HG03139 (cell line): ENCODE measurements at regions not wholly inside any gene's neighbourhood (a gene's known extent, or its start where the extent isn't known, plus 50 kb on each side); places are given as distances from the start of the nearest gene placed in this dataset.

Experiments used
- ATAC-seq: cut with Tn5 transposase; IDR thresholded peaks from one replicate; pipeline ENCODE4 v1.9.1; 2021; ENCODE audit not compliant: unreplicated experiment

DNA sequence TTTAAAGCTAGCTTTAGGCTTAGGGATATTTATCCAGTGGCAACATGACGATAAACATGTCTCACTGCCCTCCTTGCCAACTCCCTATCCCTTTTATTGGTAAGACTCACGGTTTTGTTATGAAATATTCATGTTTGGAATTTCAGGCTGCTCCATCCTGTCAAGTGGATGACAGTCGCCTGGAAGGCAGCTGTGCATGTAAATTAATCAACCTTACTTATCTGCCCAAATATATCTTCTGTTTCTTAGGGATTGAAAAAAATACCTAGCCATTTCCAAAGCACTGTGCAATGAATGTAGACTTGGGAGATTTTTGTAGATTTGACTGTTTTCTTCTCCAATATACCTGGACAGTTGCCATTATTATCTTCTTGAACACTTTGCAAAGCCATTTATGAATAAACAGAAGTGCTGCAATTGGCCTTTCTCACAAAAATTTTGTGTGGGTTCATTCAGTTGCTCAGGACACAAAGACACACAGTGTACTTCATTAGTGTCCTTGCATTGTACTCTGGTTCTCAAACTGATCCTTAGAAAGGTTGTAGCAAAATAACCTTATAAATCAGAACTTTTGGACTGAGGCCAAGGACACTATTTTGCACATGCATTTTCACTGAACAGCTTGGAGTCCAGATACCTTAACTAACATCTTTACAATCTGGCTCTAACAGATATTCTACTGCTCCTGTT is 889.4 kb upstream of the SEMA6A start:
- no peak for ATAC-seq

DNA sequence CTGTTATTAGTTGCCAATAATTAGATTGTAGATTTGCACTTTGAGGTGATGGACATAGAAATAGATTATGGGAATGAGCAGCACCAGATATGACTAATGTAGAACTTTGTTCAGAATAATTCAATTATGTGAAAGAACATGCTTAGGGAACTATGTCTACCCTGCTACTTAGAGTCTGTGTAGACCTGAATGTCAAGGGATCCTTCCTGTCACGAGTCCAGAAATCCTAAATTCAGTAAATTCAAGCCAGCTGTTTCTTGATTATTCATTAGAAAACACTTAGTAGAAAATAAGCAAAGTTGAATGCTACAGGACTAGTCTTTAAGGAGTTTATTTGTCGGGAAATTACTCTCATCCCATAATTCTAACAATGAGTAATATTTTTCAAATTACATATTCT is 887.3 kb upstream of the SEMA6A start:
- no peak for ATAC-seq

DNA sequence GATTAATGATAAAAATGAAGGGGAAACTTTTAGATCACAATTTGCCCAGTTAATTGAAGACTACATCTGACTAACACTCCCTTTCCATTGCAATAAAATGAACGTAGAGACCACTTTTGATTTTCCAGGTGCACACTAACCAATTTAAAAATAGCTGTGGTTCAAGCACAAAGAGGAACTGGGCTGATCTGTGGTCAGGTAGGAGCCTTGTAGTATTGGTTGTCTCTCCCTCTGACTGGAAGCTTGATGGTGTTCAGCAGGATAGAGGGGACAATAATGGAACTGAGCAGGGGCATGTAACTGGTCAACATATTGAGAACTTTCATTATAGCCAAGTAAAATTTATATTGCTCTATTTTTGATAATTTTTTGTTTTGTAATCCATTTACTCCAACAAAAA is 886.8 kb upstream of the SEMA6A start:
- no peak for ATAC-seq

DNA sequence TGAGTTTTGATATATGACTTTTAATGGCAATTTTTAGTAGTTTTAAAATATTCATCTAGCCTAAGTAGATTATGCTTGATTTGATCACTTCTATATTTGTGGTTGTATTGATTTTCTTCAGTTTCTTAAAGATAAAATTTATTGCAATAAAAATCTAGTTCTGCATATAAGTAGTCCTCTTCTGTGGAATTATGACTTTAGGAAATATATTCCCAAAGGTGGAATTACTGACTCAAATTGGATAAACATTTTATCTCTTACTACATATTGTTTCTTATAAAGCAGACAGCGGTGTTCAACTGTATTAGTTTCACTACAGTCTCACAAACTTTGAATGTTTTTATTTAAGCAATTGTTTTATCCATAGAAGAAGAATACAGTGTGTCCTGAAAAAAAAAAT is 883.0 kb upstream of the SEMA6A start:
- no peak for ATAC-seq

DNA sequence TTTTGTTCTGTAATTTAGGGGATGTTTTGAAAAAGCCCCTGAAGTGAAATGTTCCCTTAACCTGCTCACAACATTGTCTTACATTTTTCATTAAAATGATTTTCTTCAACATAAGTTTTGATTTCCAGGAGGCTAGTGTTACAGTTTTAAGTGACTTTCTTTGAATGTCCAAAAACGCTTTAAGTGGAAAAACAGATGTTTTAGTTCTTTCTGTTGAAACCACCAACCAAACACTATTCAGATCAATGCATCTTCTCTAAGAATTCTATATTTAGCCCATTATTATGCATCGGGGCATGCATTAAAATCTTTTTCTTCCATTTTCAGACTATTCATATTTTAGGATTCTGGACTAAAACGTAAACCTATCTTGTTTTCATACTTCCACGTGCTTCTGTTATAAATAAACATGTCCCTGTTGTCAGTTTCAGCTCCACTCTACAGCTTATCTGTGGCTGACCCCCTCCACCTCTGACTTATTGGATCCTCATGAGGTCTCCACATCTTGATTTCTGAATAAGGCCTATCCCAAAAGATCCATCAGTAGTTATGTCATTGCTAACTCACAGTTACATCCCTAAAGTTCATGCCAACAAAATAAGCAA is 882.3 kb upstream of the SEMA6A start:
- ATAC-seq = no peak

DNA sequence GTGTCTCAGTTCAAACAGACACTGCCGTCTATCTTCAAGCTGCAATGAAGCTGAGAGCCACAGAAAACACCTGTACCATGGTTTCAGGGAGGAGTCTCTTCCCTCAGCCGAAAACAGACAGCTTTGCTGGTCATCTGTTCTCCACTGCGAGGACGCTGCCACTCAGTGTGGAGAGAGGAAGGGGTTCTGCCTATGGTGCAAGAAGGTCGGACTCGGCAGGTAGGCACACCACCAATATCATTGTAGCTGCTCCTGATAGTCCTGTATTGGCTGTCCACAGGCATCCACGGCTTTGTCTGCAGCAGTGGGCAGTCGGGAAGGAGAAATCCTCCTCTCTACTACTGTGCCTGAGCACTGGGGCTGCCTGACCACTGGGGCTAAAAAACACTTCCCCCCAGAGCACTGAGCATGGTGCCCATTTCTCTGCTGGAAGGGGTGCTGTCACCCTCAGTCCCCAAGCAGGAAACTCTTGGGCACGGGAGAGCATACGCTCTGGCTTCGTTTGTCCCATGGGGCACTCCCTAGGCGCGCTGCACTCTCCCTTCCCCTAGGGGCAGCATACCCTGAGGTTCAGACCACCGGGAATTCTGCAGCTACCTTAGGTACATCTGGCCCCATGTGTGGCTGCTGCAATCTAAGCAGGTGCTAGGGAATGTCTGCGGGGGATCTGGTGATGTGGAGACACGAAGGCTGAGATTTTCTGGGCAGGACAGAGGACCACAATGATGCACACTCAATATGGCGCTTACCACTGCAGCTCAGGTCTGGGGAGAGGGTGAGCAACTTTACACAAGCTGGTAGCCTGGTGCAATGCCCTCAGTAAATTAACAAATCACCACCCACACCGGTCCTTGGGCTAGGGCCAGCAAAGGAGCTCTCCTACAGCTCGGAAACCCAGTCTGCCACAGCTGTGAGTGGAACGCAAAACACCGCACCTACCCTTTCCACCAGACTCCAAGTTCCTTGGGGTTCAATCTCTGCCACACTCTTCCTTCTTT is 880.9 kb upstream of the SEMA6A start:
- peak; percentile 31 for ATAC-seq

GRCh38 chr5:117454716-117455212 is 880.1 kb upstream of the SEMA6A start:
- peak; percentile 89 for ATAC-seq

DNA sequence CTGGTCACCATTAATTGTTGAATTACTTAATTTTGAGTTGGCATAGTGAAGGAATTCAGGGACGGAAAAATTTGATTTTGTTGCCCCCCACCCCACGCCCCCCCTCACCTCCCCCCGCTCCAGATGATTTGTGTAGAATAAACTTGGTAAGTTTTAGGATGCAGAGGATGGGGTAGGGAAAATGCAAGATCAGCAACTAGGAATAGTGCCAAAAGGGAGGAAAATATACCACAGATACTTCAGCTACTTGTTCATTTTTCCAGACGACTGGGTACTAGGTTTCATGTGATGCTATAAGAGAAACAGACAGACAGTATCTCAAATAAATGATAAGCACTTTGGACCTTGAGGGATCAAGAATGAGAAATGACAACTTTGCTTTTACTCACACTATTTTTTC is 862.2 kb upstream of the SEMA6A start:
- ATAC-seq = no peak

GRCh38 chr5:117435203-117435602 is 860.6 kb upstream of the SEMA6A start:
- no peak for ATAC-seq

DNA sequence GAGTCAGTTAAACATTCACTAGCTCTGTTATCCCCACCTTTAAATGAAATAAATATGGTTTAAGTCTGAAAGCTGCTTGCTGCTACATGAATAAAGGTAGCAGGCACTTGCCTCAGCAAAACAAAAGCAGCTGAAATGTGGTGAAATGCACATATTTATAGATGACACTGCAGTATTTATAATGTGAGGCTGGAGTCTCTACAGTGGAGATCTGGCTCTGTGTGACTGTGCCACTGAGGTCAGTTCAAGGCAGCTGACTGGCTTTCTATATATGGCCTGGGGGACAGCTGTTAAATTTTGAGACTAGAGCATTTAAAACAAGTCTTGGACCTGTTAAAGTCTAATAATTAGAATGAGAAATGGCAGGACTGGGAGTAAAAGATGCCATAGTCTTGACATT is 859.6 kb upstream of the SEMA6A start:
- no peak for ATAC-seq

GRCh38 chr5:117433818-117434217 is 859.2 kb upstream of the SEMA6A start:
- no peak for ATAC-seq

DNA sequence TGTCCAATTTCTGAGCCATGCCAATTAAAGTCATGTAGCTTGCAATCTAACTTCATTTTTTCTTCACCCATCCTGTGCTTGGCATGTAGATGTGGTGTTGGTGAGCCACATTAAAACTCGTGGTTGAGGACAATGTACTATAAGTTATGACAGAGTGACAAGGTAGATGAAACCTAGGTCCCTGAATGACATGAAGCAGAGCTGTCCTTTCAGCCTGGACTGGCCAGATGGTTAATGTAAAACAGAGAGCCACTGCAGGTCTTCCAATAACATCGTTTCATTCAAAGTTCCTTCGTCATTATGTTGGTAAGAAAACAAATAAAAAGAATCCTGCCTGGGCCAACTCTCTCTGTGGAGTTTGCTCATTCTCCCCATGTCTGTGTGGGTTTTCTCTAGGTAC is 856.5 kb upstream of the SEMA6A start:
- no peak for ATAC-seq

GRCh38 chr5:117425163-117425562 is 850.5 kb upstream of the SEMA6A start:
- ATAC-seq = no peak

GRCh38 chr5:117424559-117424958 is 849.9 kb upstream of the SEMA6A start:
- no peak for ATAC-seq

- no peak for ATAC-seq
Measured at GRCh38 chr5:117417501-117417900, 842.9 kb upstream of the SEMA6A start.

- ATAC-seq = no peak
Measured at GRCh38 chr5:117414926-117415325, 840.3 kb upstream of the SEMA6A start.

GRCh38 chr5:117411701-117412100 is 837.1 kb upstream of the SEMA6A start:
- no peak for ATAC-seq

DNA sequence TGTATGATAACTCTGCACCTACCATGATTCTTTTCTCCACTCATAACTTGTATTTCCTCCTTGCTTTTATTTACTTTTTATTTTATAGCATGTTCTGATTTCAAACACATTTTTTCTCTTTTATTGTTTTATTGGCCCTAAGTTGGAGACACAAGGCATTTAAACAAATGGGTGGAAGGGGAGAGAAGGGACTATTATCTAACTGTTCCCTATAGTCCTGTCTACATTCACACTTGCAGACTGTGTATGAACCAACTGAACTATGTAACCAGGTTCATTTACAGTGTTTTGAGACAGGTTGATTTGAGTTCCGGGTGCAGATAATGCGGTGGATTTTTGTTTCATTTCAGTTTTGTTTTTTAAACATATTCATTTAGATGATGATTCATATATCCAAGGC is 830.6 kb upstream of the SEMA6A start:
- ATAC-seq = no peak

GRCh38 chr5:117394506-117395157 is 820.0 kb upstream of the SEMA6A start:
- ATAC-seq = no peak

DNA sequence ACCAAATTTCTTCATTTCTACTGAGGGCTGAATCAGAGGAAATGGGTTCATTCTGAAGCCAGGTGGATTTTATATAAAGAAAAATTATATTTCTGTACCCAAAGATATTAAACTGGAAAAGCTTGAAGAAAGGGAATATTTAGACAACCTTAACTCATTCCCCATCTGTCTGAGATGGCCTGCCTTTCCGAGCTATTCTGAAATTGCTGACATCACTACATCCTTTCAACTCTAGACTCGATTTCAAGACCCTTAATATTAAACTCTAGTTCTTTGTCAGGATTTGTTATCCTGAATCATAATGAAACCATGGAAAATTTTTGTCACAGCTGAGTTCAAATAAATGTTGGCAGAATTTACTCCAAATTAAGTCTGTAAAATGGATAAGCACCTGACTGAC is 818.5 kb upstream of the SEMA6A start:
- ATAC-seq = no peak

GRCh38 chr5:117380316-117380715 is 805.7 kb upstream of the SEMA6A start:
- no peak for ATAC-seq
